A673 (cell line): ENCODE measurements at regions not wholly inside any gene's neighbourhood (a gene's known extent, or its start where the extent isn't known, plus 50 kb on each side); places are given as distances from the start of the nearest gene placed in this dataset.
"Not testable (repeated sequence)": the region's sequence is repeated elsewhere in the genome, so short reads cannot be mapped to it uniquely, and the experiment has no call there.

Experiments
- BruUV-seq: library from RNA; stranded (reverse); fragments of 400-500 nt; replicated peaks from 2 replicates; lab custom pipeline; 2021; lab: Mats Ljungman, UMichigan
- CTCF ChIA-PET: fragments of 300-600 bp; sonication (Branson Sonifier 250); formaldehyde crosslinking; loops from one replicate; lab custom pipeline; 2022; ENCODE audit warnings: antibody characterized with exemption; lab: Charles Lee
- POLR2A ChIA-PET: fragments of 300-600 bp; sonication (Branson Sonifier 250); formaldehyde crosslinking; loops from one replicate; lab custom pipeline; 2022; ENCODE audit warnings: antibody characterized with exemption; ENCODE audit not compliant: low non-redundant PET; lab: Charles Lee
- DNase-seq: peaks from one replicate; pipeline ENCODE4 v3.0.0-alpha.2; 2015; ENCODE audit warnings: low spot score
- H3K27ac ChIP-seq: fragments of 200-600 bp; sonication (generic); 2 replicates; pipeline ENCODE4 v1.5.1; 2016; ENCODE audit warnings: mixed run types, low read depth, mild to moderate bottlenecking, mixed read lengths, antibody characterized with exemption, low read length; ENCODE audit not compliant: poor library complexity, severe bottlenecking
- H3K27me3 ChIP-seq: fragments of 200-600 bp; sonication (generic); replicated peaks from 2 replicates; pipeline ENCODE4 v1.6.1; 2017; ENCODE audit warnings: mixed run types, low read depth, mild to moderate bottlenecking, mixed read lengths, antibody characterized with exemption, low read length; ENCODE audit not compliant: insufficient read depth, poor library complexity
- H3K36me3 ChIP-seq: fragments of 200-600 bp; sonication (generic); 2 replicates; pipeline ENCODE4 v1.6.1; 2016; ENCODE audit warnings: mixed run types, mild to moderate bottlenecking, mixed read lengths, antibody characterized with exemption, low read length; ENCODE audit not compliant: insufficient read depth, poor library complexity, severe bottlenecking
- H3K4me1 ChIP-seq: fragments of 200-600 bp; sonication (generic); 2 replicates; pipeline ENCODE4 v1.6.1; 2017; ENCODE audit warnings: mixed run types, mild to moderate bottlenecking, mixed read lengths, antibody characterized with exemption, low read length; ENCODE audit not compliant: insufficient read depth, poor library complexity, severe bottlenecking
- H3K4me3 ChIP-seq: fragments of 200-600 bp; sonication (generic); 2 replicates; pipeline ENCODE4 v1.5.1; 2016; ENCODE audit warnings: low read depth, mixed run types, mild to moderate bottlenecking, mixed read lengths, low read length; ENCODE audit not compliant: poor library complexity, severe bottlenecking
- H3K9me3 ChIP-seq: fragments of 200-600 bp; sonication (generic); 2 replicates; pipeline ENCODE4 v1.6.1; 2016; ENCODE audit warnings: mixed run types, low read depth, mild to moderate bottlenecking, mixed read lengths, antibody characterized with exemption, low read length; ENCODE audit not compliant: poor library complexity, severe bottlenecking
- CTCF ChIP-seq: fragments of 300-800, 200-600 bp; sonication (generic); conservative IDR thresholded peaks from 2 replicates; pipeline ENCODE4 v1.5.1; 2017; ENCODE audit warnings: low read depth, mild to moderate bottlenecking, antibody characterized with exemption, low read length, moderate library complexity, mixed read lengths
- EZH2 ChIP-seq: fragments of 200-600 bp; sonication (generic); IDR thresholded peaks from 2 replicates; pipeline ENCODE4 v1.6.1; 2017; ENCODE audit warnings: borderline replicate concordance, low read depth, mild to moderate bottlenecking, mixed read lengths, antibody characterized with exemption, low read length; ENCODE audit not compliant: poor library complexity, severe bottlenecking
- intact Hi-C: fragments of 100-400 bp; cut with micrococcal nuclease; formaldehyde crosslinking; loops from one replicate; pipeline ENCODE4 v1.10.0; 2022; ENCODE audit not compliant: unreplicated experiment

DNA sequence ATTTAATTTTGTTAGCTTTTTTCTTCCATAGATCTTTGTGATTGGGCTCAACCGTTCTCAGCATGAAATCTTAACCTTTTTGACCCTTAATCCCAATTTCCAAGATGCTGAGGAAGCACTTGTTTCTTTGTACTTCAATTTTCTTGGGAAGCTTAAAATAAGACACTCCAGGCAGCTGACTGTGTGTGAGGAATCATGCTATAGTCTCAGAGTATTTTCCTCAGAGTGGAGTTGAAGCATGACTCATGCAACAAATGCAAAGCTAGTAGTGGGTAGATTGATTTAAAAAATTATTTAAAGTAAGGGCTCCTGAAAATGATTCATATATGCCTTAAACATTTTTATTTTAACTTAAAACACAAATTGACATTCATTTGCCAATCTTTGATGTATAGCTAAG lies 168.7 kb downstream of the BTBD3 start:
- DNase-seq: no peak
- CTCF ChIA-PET: no interaction called here
- no TSS peak for BruUV-seq
- H3K27ac ChIP-seq: no peak overlapping the region
- H3K36me3 ChIP-seq: no peaks in the 10 kb centered on the region
- H3K27me3 ChIP-seq: no peaks in the 10 kb centered on the region
- H3K4me3 ChIP-seq: no peak overlapping the region
- no peaks in the 10 kb centered on the region for H3K4me1 ChIP-seq
- intact Hi-C loops: no loop called here
- POLR2A ChIA-PET: no interaction called here
- TF ChIP-seq CTCF (no peak), EZH2 (no peak)
- no peaks in the 10 kb centered on the region for H3K9me3 ChIP-seq

- Histone ChIP-seq H3K27ac (no peak overlapping the region), H3K36me3 (no peaks in the 10 kb centered on the region), H3K4me3 (no peak overlapping the region), H3K9me3 (no peaks in the 10 kb centered on the region), H3K4me1 (no peaks in the 10 kb centered on the region), H3K27me3 (no peaks in the 10 kb centered on the region)
- no peak for TF ChIP-seq EZH2
- TF ChIP-seq CTCF: no peak
- CTCF ChIA-PET: no interaction called here
- DNase-seq: no peak
- intact Hi-C loops: no loop called here
- no TSS peak for BruUV-seq
- POLR2A ChIA-PET: no interaction called here
Observed at GRCh38 chr20:12090920-12091319, 173.2 kb downstream of the BTBD3 start.

DNA sequence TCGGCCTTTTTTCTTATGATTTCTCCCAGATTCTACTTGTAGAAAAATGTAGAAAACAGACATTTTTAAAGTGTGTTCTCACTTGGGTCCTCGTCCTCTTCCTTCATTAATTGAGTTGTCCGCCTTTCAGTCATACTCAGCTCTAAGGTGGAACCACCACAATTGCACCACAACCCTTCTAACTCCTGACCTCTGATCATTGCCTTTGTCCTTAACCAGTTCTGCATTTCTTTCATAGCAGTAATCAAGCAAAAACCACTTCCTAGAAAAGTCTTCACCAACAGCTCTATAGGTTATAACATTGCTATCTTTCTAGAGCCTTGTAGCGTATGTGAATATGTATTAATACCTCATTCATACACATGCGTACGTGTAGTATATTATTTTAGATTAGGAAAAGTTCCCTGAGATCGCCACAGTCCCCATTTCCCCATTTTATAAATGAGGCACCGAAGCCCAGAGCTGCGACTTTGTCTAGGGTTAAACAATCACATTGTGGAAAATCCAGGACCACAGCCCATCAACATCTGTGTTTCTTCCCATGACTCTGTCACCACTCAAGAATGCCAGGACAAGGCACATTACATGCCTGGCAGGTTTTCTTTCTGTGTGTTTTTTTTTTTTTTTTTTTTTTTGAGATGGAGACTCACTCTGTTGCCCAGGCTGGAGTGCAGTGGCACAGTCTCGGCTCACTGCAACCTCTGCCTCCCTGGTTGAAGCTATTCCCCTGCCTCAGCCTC lies 175.5 kb downstream of the BTBD3 start:
- intact Hi-C loops: no loop called here
- CTCF ChIA-PET: no interaction called here
- no peak for DNase-seq

GRCh38 chr20:12093797-12094190 lies 176.1 kb downstream of the BTBD3 start:
- H3K27ac ChIP-seq: not testable (repeated sequence)

More for the DNA sequence above, 175.5 kb downstream of the BTBD3 start:
- BruUV-seq: no TSS peak
- H3K27me3 ChIP-seq: no peaks in the 10 kb centered on the region
- no peaks in the 10 kb centered on the region for H3K4me1 ChIP-seq
- H3K36me3 ChIP-seq: no peaks in the 10 kb centered on the region
- no peak for TF ChIP-seq EZH2
- TF ChIP-seq CTCF: no peak
- H3K4me3 ChIP-seq: no peak overlapping the region
- POLR2A ChIA-PET: no interaction called here
- no peak overlapping the region for H3K27ac ChIP-seq
- H3K9me3 ChIP-seq: no peaks in the 10 kb centered on the region

More at GRCh38 chr20:12093797-12094190, 176.1 kb downstream of the BTBD3 start:
- BruUV-seq, intact Hi-C loops, DNase-seq, H3K4me3 ChIP-seq, H3K27me3 ChIP-seq, CTCF ChIA-PET, H3K4me1 ChIP-seq, H3K36me3 ChIP-seq, POLR2A ChIA-PET, H3K9me3 ChIP-seq: not testable (repeated sequence)
